HepG2 (cell line): ENCODE measurements at regions not wholly inside any gene's neighbourhood (a gene's known extent, or its start where the extent isn't known, plus 50 kb on each side); places are given as distances from the start of the nearest gene placed in this dataset.

Experiments
- ATAC-seq: fragments of 200-7000 bp; cut with Tn5 transposase; 3 replicates; pipeline ENCODE4 v1.9.1; 2020; ENCODE audit warnings: mild to moderate bottlenecking, moderate library complexity
- BruUV-seq: library from RNA; stranded (reverse); fragments of 400-500 nt; replicated peaks from 2 replicates; lab custom pipeline; 2021; lab: Mats Ljungman, UMichigan
- CTCF ChIA-PET: fragments of 300-600 bp; formaldehyde crosslinking; extraction: SDS; loops from one replicate; lab custom pipeline; 2021; ENCODE audit warnings: low total read pairs, inconsistent platforms, low intra/inter-chr PET ratio; lab: Yijun Ruan, JAX
- POLR2A ChIA-PET: fragments of 350-600 bp; sonication (Branson Sonifier 250); formaldehyde crosslinking; loops from one replicate; lab custom pipeline; 2020; ENCODE audit warnings: antibody characterized with exemption, inconsistent platforms; lab: Yijun Ruan, JAX
- DNase-seq: peaks from one replicate; pipeline ENCODE4 v3.0.0-alpha.2; 2015; ENCODE audit warnings: low spot score
- FAIRE-seq: peaks from 3 replicates; lab custom pipeline; 2011; peaks lifted over from hg19 to GRCh38; lab: Jason Lieb, UNC
- H2AFZ ChIP-seq: one replicate; pipeline ENCODE4 v1.6.1; 2011; ENCODE audit warnings: low read length, inconsistent platforms
- H3K27ac ChIP-seq: fragments of 300-600 bp; 3 replicates; pipeline ENCODE4 v1.8.0; 2011; ENCODE audit warnings: mixed run types, mild to moderate bottlenecking, mixed read lengths, low read length, inconsistent platforms; ENCODE audit not compliant: insufficient read depth; ENCODE audit errors: extremely low read length
- H3K27me3 ChIP-seq, 2 experiments: fragments of 200-600 bp in 1 of 2; 2 replicates in 1 of 2; 3 replicates in 1 of 2; pipeline versions ENCODE4 v1.6.0 to v1.8.0; 2011; ENCODE audit warnings: low read length in 2 of 2, mild to moderate bottlenecking in 2 of 2, moderate library complexity in 2 of 2, inconsistent platforms in 1 of 2; ENCODE audit not compliant: insufficient read depth in 2 of 2, control insufficient read depth in 1 of 2
- H3K36me3 ChIP-seq, 2 experiments: fragments of 200-600 bp in 1 of 2; replicated peaks in 1 of 2; 2 replicates in 1 of 2; 3 replicates in 1 of 2; pipeline versions ENCODE4 v1.5.1 to v1.8.0; 2011; ENCODE audit warnings: low read length in 2 of 2, inconsistent platforms in 1 of 2; ENCODE audit not compliant: insufficient read depth in 2 of 2, control insufficient read depth in 1 of 2
- H3K4me1 ChIP-seq: 2 replicates; pipeline ENCODE4 v1.5.1; 2012; ENCODE audit warnings: low read length, inconsistent platforms; ENCODE audit not compliant: insufficient read depth
- H3K4me2 ChIP-seq: 2 replicates; pipeline ENCODE4 v1.6.0; 2011; ENCODE audit warnings: low read depth, low read length, inconsistent platforms
- H3K4me3 ChIP-seq, 3 experiments: fragments of 200-600 bp in 1 of 3; sonication (generic), shearing (Covaris generic) in 1 of 3; replicated peaks in 1 of 3; 2 replicates each; pipeline ENCODE4 v1.5.1; 2011 to 2016; ENCODE audit warnings: low read length in 3 of 3, inconsistent platforms in 2 of 3, low read depth in 2 of 3, mild to moderate bottlenecking in 2 of 3, control low read depth in 1 of 3, mixed read lengths in 1 of 3; ENCODE audit not compliant: insufficient read depth in 1 of 3
- H3K79me2 ChIP-seq: one replicate; pipeline ENCODE4 v1.6.1; 2011; ENCODE audit warnings: low read length, inconsistent platforms; ENCODE audit not compliant: insufficient read depth
- H3K9ac ChIP-seq: 2 replicates; pipeline ENCODE4 v1.6.0; 2011; ENCODE audit warnings: mild to moderate bottlenecking, low read depth, low read length, inconsistent platforms; ENCODE audit not compliant: insufficient read depth
- H3K9me3 ChIP-seq: 2 replicates; pipeline ENCODE4 v1.5.1; 2012; ENCODE audit warnings: mild to moderate bottlenecking, low read length
- H4K20me1 ChIP-seq: 2 replicates; pipeline ENCODE4 v1.6.0; 2011; ENCODE audit warnings: inconsistent platforms, mild to moderate bottlenecking, low read length, moderate library complexity; ENCODE audit not compliant: insufficient read depth
- ARID5B ChIP-seq: IDR thresholded peaks from 2 replicates; pipeline ENCODE4 v1.4.0; 2020; ENCODE audit warnings: mild to moderate bottlenecking, missing genetic modification reagents
- MYC ChIP-seq: sonication (generic); formaldehyde crosslinking; IDR thresholded peaks from 2 replicates; pipeline ENCODE4 v1.9.0; 2021; ENCODE audit warnings: missing genetic modification reagents, borderline replicate concordance
- NCOA2 ChIP-seq: sonication (generic); formaldehyde crosslinking; IDR thresholded peaks from 2 replicates; pipeline ENCODE4 v1.8.0; 2022; ENCODE audit warnings: inconsistent platforms
- NR2F1 ChIP-seq, 2 experiments: fragments of 450-650 bp in 1 of 2; formaldehyde crosslinking in 1 of 2; IDR thresholded peaks; 2 replicates each; pipeline versions ENCODE4 v1.5.0 to v1.6.1; 2016 to 2020; ENCODE audit warnings: mild to moderate bottlenecking in 1 of 2, missing compliant biosample characterization in 1 of 2, missing genetic modification reagents in 1 of 2, moderate library complexity in 1 of 2
- SKI ChIP-seq: fragments of 450-650 bp; IDR thresholded peaks from one replicate; pipeline ENCODE4 v1.6.1; 2018; ENCODE audit warnings: mild to moderate bottlenecking; ENCODE audit not compliant: partially characterized antibody
- SMARCC2 ChIP-seq: fragments of 450-650 bp; IDR thresholded peaks from 2 replicates; pipeline ENCODE4 v1.6.1; 2017; ENCODE audit warnings: antibody characterized with exemption, mild to moderate bottlenecking
- ZBTB1 ChIP-seq: sonication (generic); formaldehyde crosslinking; IDR thresholded peaks from 2 replicates; pipeline ENCODE4 v1.4.0; 2020; ENCODE audit warnings: missing genetic modification reagents, borderline replicate concordance
- ZKSCAN1 ChIP-seq: fragments of 150-350 bp; IDR thresholded peaks from 2 replicates; pipeline ENCODE4 v1.6.1; 2014; ENCODE audit warnings: low read length
- ZNF34 ChIP-seq: sonication (generic); formaldehyde crosslinking; IDR thresholded peaks from 2 replicates; pipeline ENCODE4 v1.4.0; 2020; ENCODE audit warnings: mild to moderate bottlenecking, missing genetic modification reagents, borderline replicate concordance
- ZNF468 ChIP-seq: sonication (generic); formaldehyde crosslinking; IDR thresholded peaks from 2 replicates; pipeline ENCODE4 v1.8.0; 2022; ENCODE audit warnings: mild to moderate bottlenecking, moderate library complexity, missing genetic modification reagents
- ZNF788 ChIP-seq: sonication (generic); formaldehyde crosslinking; IDR thresholded peaks from 2 replicates; pipeline ENCODE4 v1.5.0; 2020; ENCODE audit warnings: mild to moderate bottlenecking, missing genetic modification reagents, borderline replicate concordance
- WGBS: methylation state at CpG from one replicate; pipeline ENCODE4 v1.1.6; 2017; ENCODE audit warnings: low lambda C conversion rate; 5-methylcytosine and 5-hydroxymethylcytosine counted together
- in situ Hi-C: cut with HindIII; loops from 2 replicates; pipeline ENCODE4 v1.10.0; 2017; ENCODE audit warnings: low pct_unique_long_range_greater_than_20kb; ENCODE audit not compliant: extremely low pct_ligation_motif_present
- intact Hi-C: fragments of 100-400 bp; cut with micrococcal nuclease; formaldehyde crosslinking; loops from one replicate; pipeline ENCODE4 v1.10.0; 2022; ENCODE audit not compliant: unreplicated experiment

GRCh38 chr21:22278366-22278765 lies 1280.2 kb downstream of the NCAM2 start:
- intact Hi-C loops: no loop called here
- TF ChIP-seq NCOA2 (CRISPR knock-in tag) (no peak), ZBTB1 (CRISPR knock-in tag) (no peak), ZNF468 (CRISPR knock-in tag) (no peak), ZNF788 (CRISPR knock-in tag) (no peak), ARID5B (CRISPR knock-in tag) (no peak), ZNF34 (CRISPR knock-in tag) (no peak), MYC (no peak), ZKSCAN1 (no peak), SKI (no peak), NR2F1 (CRISPR knock-in tag; IDR thresholded peaks at IDR 0.05) (no peak), SMARCC2 (no peak)
- Histone ChIP-seq H3K9ac (no peak overlapping the region), H3K4me3 (no peak overlapping the region), H3K4me1 (no peaks in the 10 kb centered on the region), H3K9me3 (peaks cover 99% of the 10 kb centered on the region), H2AFZ (no peak overlapping the region), H3K4me2 (no peak overlapping the region), H3K27ac (no peak overlapping the region), H4K20me1 (no peaks in the 10 kb centered on the region), H3K79me2 (no peaks in the 10 kb centered on the region), H3K36me3 (no peaks in the 10 kb centered on the region), H3K27me3 (no peaks in the 10 kb centered on the region)
- no peak for DNase-seq
- in situ Hi-C loops: no loop called here
- no peak for ATAC-seq
- FAIRE-seq: no peak
- no TSS peak for BruUV-seq
- POLR2A ChIA-PET: no interaction called here
- CTCF ChIA-PET: no interaction called here
- 0% methylated on average over 2 of the region's 2 CpGs for WGBS
